Fibroblast of villous mesenchyme (primary cell): ENCODE measurements at regions not wholly inside any gene's neighbourhood (a gene's known extent, or its start where the extent isn't known, plus 50 kb on each side); places are given as distances from the start of the nearest gene placed in this dataset.
"Not testable (repeated sequence)": the region's sequence is repeated elsewhere in the genome, so short reads cannot be mapped to it uniquely, and the experiment has no call there.

Experiments
- DNase-seq: peaks from one replicate; pipeline ENCODE4 v3.0.0-alpha.2; 2010; ENCODE audit warnings: low read depth
- H3K4me3 ChIP-seq: 2 replicates; pipeline ENCODE4 v1.5.1; 2011; ENCODE audit warnings: low read depth, mild to moderate bottlenecking, low read length
- TF ChIP-seq, protein P1 (sequence below): IDR thresholded peaks from 2 replicates; pipeline ENCODE4 v1.5.1; 2012; ENCODE audit warnings: low read depth, mild to moderate bottlenecking, low read length; ENCODE audit not compliant: insufficient read depth

- TF ChIP-seq, protein P1, sequence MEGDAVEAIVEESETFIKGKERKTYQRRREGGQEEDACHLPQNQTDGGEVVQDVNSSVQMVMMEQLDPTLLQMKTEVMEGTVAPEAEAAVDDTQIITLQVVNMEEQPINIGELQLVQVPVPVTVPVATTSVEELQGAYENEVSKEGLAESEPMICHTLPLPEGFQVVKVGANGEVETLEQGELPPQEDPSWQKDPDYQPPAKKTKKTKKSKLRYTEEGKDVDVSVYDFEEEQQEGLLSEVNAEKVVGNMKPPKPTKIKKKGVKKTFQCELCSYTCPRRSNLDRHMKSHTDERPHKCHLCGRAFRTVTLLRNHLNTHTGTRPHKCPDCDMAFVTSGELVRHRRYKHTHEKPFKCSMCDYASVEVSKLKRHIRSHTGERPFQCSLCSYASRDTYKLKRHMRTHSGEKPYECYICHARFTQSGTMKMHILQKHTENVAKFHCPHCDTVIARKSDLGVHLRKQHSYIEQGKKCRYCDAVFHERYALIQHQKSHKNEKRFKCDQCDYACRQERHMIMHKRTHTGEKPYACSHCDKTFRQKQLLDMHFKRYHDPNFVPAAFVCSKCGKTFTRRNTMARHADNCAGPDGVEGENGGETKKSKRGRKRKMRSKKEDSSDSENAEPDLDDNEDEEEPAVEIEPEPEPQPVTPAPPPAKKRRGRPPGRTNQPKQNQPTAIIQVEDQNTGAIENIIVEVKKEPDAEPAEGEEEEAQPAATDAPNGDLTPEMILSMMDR = no peak
- no peak overlapping the region for H3K4me3 ChIP-seq
- DNase-seq = no peak
Measured at GRCh38 chr3:154819491-154819890, 260.6 kb upstream of the MME start.

DNA sequence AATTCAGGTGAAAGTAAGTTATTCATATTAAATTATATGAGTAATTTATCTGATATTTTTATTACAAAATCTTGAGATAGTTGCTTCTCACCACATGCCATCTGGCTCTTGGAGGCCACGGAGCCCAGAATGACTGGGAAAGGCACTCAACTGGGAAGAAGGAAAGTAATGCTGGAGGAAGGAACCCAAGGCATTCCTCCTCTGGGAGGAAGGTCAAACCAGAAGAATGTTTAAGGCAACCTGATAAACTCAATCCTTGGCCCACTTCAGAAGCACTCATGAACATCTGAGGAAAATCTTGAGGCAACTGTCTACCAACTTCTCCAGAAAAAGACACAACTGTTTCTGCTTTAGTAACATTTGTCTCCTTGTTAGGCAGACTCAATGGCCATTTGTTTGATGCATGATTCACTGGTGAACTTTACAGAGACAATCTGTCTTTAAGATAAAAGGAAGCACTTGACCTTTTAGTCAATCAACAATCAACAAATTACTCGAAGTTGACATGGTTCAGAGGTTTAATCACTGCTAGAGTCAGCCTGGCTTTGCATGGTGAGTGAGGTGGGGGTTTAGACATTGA lies 261.4 kb upstream of the MME start:
- H3K4me3 ChIP-seq = no peak overlapping the region
- TF ChIP-seq, protein P1 = no peak
- no peak for DNase-seq

- DNase-seq, H3K4me3 ChIP-seq: not testable (repeated sequence)
Measured at GRCh38 chr3:154810017-154810416, 270.1 kb upstream of the MME start.

DNA sequence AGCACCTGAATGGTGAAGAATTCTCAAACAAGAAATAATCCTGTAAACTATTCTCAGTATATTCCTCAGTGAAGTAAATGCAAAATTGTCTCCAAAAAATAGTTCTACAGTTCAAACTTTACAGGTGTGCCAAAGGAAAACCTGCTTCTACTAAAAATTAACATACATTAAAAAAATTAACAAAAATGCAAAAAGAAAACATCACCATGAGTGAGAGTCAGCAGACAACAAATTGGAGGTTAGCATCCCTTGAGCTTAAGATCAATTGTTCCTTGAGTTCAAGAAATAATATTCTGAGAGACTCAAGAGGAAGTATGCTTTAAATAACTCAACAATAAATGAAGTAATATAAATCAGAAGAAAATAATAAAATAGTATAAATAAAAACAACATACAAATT lies 278.4 kb upstream of the MME start:
- TF ChIP-seq, protein P1 = no peak
- DNase-seq = no peak
- no peak overlapping the region for H3K4me3 ChIP-seq

GRCh38 chr3:154799800-154800199 lies 280.3 kb upstream of the MME start:
- no peak overlapping the region for H3K4me3 ChIP-seq
- TF ChIP-seq, protein P1 = no peak
- DNase-seq = peak; percentile 46

GRCh38 chr3:154795582-154795981 lies 284.5 kb upstream of the MME start:
- H3K4me3 ChIP-seq = no peak overlapping the region
- peak; percentile 74 for DNase-seq
- TF ChIP-seq, protein P1 = no peak

- TF ChIP-seq, protein P1 = no peak
- H3K4me3 ChIP-seq = no peak overlapping the region
- no peak for DNase-seq
Measured at GRCh38 chr3:154794814-154795445, 285.2 kb upstream of the MME start.
